ENCODE measurements at regions not wholly inside any gene's neighbourhood (a gene's known extent, or its start where the extent isn't known, plus 50 kb on each side); places are given as distances from the start of the nearest gene placed in this dataset.
"Not testable (repeated sequence)": the region's sequence is repeated elsewhere in the genome, so short reads cannot be mapped to it uniquely, and the experiment has no call there.

DNA sequence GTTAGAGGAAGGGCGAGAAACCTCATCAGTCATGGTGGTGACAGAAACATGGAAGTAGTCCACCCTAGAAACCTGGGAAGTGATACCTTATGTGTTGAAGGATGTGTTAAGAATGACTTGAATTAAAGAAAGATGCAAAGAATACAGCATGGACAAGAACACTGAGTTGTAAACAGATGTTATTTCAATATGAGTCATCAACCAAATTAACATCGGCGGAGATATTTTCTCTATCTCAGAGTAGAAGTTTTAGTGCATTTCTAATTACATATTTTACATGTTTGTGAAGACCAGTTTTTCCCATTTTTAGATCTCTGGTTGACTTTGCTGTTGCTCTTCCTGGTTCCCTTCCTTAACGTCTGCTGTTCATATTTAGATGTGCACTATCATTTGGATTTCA, 268.8 kb upstream of the TBL1XR1 start:
- Histone ChIP-seq H3K9me3 (no peaks in the 10 kb centered on the region), H3K4me3 (no peak overlapping the region), H3K4me1 (peaks cover 18 to 75% (median 61%) of the 10 kb centered on the region in 4 donors), H3K36me3 (no peaks in the 10 kb centered on the region), H3K27ac (replicated peaks in 1 of 4) (peak overlapping the region in 3 of 4 donors; percentile 75 to 79 (median 77)), H3K27me3 (no peaks in the 10 kb centered on the region)
- intact Hi-C loops (cut with DNase I): no loop called here
- TF ChIP-seq EP300 (IDR thresholded peaks at IDR 0.05) (no peak), POLR2AphosphoS5 (IDR thresholded peaks at IDR 0.05) (no peak), POLR2A (IDR thresholded peaks at IDR 0.05; ENCODE audit: low read depth) (no peak)
- TF ChIP-seq, protein P1, sequence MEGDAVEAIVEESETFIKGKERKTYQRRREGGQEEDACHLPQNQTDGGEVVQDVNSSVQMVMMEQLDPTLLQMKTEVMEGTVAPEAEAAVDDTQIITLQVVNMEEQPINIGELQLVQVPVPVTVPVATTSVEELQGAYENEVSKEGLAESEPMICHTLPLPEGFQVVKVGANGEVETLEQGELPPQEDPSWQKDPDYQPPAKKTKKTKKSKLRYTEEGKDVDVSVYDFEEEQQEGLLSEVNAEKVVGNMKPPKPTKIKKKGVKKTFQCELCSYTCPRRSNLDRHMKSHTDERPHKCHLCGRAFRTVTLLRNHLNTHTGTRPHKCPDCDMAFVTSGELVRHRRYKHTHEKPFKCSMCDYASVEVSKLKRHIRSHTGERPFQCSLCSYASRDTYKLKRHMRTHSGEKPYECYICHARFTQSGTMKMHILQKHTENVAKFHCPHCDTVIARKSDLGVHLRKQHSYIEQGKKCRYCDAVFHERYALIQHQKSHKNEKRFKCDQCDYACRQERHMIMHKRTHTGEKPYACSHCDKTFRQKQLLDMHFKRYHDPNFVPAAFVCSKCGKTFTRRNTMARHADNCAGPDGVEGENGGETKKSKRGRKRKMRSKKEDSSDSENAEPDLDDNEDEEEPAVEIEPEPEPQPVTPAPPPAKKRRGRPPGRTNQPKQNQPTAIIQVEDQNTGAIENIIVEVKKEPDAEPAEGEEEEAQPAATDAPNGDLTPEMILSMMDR (IDR thresholded peaks at IDR 0.05): no peak
- DNase-seq (ENCODE audit: extremely low spot score): no peak
- 90% methylated on average over 4 of the region's 4 CpGs for WGBS

GRCh38 chr3:177466622-177467021, 269.3 kb upstream of the TBL1XR1 start:
- H3K9me3 ChIP-seq; intact Hi-C loops (cut with DNase I); H3K36me3 ChIP-seq; H3K4me3 ChIP-seq; H3K27me3 ChIP-seq; DNase-seq (ENCODE audit: extremely low spot score): not testable (repeated sequence)
- Histone ChIP-seq H3K4me1 (peaks cover 18 to 76% (median 57%) of the 10 kb centered on the region in 4 donors), H3K27ac (replicated peaks in 1 of 4) (peak overlapping the region in 3 of 4 donors; percentile 75 to 79 (median 77))
- WGBS: 92% methylated on average over 5 of the region's 5 CpGs

DNA sequence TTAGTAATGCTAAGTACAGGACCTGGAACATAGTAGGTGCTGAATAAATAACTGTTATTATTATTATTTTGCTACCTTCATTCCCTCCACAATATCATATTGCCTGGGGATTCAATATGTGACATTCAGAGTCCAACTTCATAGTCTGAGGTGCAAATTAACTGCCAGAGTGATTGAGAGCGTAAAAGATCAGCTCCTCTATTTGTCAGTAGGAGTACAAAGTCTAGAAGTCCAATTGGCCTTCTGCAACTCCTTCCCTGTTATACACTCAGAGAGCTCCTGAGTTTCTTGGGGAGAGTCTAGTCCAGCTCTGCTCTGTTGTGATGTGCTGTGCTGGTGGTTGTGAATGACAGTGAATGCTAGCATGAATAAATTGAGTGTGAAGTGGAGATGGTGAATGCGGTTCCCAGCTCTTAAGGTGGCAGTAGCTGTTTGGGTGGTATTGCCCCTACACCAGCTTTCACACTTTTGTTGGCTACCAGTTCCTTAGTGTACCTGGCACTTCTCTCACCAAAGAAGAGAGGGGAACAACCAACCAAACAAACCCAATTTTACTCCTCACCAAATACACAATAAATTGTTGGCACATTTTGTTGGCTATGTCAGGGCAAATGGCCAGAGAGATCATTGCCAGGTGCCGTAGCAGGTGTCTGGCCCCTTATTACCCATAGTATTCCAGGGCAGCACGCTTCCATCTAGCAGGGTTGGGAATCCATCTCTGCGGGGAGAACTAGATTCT, 270.1 kb upstream of the TBL1XR1 start:
- Histone ChIP-seq H3K9me3 (no peaks in the 10 kb centered on the region), H3K4me3 (no peak overlapping the region), H3K27me3 (no peaks in the 10 kb centered on the region), H3K4me1 (peaks cover 18 to 79% (median 56%) of the 10 kb centered on the region in 4 donors), H3K36me3 (no peaks in the 10 kb centered on the region), H3K27ac (replicated peaks in 1 of 4) (peak overlapping the region in 3 of 4 donors; percentile 17 to 79 (median 77))
- TF ChIP-seq POLR2A (IDR thresholded peaks at IDR 0.05; ENCODE audit: low read depth): no peak
- TF ChIP-seq EP300 (IDR thresholded peaks at IDR 0.05): no peak
- TF ChIP-seq, protein P1 (IDR thresholded peaks at IDR 0.05): no peak
- TF ChIP-seq POLR2AphosphoS5 (IDR thresholded peaks at IDR 0.05): no peak
- 93% methylated on average over 5 of the region's 5 CpGs for WGBS
- no peak for DNase-seq (ENCODE audit: extremely low spot score)
- intact Hi-C loops (cut with DNase I): no loop called here

GRCh38 chr3:177468331-177468730, 271.0 kb upstream of the TBL1XR1 start:
- Histone ChIP-seq H3K27ac (replicated peaks in 1 of 4) (no peak overlapping the region), H3K4me1 (peaks cover 18 to 79% (median 50%) of the 10 kb centered on the region in 4 donors), H3K27me3 (no peaks in the 10 kb centered on the region), H3K4me3 (no peak overlapping the region), H3K9me3 (no peaks in the 10 kb centered on the region), H3K36me3 (no peaks in the 10 kb centered on the region)
- intact Hi-C loops (cut with DNase I): no loop called here
- TF ChIP-seq POLR2AphosphoS5 (IDR thresholded peaks at IDR 0.05) (no peak), EP300 (IDR thresholded peaks at IDR 0.05) (no peak)
- DNase-seq (ENCODE audit: extremely low spot score): no peak

DNA sequence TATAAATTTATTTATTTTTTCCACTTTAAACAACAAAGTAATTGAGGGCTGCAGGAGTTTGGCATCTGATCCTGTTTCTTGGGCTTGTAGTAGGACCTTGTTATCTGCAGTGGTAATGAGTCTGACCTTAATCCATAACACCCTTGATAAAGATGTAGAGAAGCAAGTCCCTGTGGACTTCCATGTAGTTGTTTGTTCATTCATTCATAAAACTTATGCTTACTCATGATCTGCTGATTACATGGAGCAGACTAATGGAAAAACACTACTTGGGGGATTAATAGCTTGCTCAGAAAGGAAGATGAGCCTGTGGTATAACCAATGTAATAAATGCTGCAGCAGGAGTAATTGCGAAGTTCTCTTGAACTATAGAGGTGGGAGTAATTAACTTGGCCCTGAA, 271.5 kb upstream of the TBL1XR1 start:
- peaks cover 17 to 74% (median 46%) of the 10 kb centered on the region in 4 donors for H3K4me1 ChIP-seq
- 100% methylated on average over 1 of the region's 1 CpG for WGBS
- DNase-seq (ENCODE audit: extremely low spot score): no peak
- no peak overlapping the region for H3K4me3 ChIP-seq
- no peak for TF ChIP-seq POLR2A (IDR thresholded peaks at IDR 0.05; ENCODE audit: low read depth)
- TF ChIP-seq, protein P1 (IDR thresholded peaks at IDR 0.05): no peak
- no peak for TF ChIP-seq POLR2AphosphoS5 (IDR thresholded peaks at IDR 0.05)
- TF ChIP-seq EP300 (IDR thresholded peaks at IDR 0.05): no peak
- H3K27ac ChIP-seq (replicated peaks in 1 of 4): no peak overlapping the region
- intact Hi-C loops (cut with DNase I): no loop called here
- no peaks in the 10 kb centered on the region for H3K27me3 ChIP-seq
- H3K9me3 ChIP-seq: no peaks in the 10 kb centered on the region
- no peaks in the 10 kb centered on the region for H3K36me3 ChIP-seq

- no peaks in the 10 kb centered on the region for H3K36me3 ChIP-seq
- intact Hi-C loops (cut with DNase I): no loop called here
- WGBS: 100% methylated on average over 3 of the region's 3 CpGs
Observed at GRCh38 chr3:177469216-177469615, 271.9 kb upstream of the TBL1XR1 start.

More at GRCh38 chr3:177469216-177469615, 271.9 kb upstream of the TBL1XR1 start:
- no peak for DNase-seq (ENCODE audit: extremely low spot score)
- H3K27ac ChIP-seq (replicated peaks in 1 of 4): no peak overlapping the region
- H3K4me3 ChIP-seq: no peak overlapping the region
- peaks cover 13 to 70% (median 42%) of the 10 kb centered on the region in 4 donors for H3K4me1 ChIP-seq
- no peaks in the 10 kb centered on the region for H3K27me3 ChIP-seq
- no peak for TF ChIP-seq POLR2A (IDR thresholded peaks at IDR 0.05; ENCODE audit: low read depth)
- no peak for TF ChIP-seq EP300 (IDR thresholded peaks at IDR 0.05)
- no peak for TF ChIP-seq POLR2AphosphoS5 (IDR thresholded peaks at IDR 0.05)
- TF ChIP-seq, protein P1 (IDR thresholded peaks at IDR 0.05): no peak
- no peaks in the 10 kb centered on the region for H3K9me3 ChIP-seq
